ENCODE measurements at regions not wholly inside any gene's neighbourhood (a gene's known extent, or its start where the extent isn't known, plus 50 kb on each side); places are given as distances from the start of the nearest gene placed in this dataset.

GRCh38 chr5:168192120-168192519, 99.3 kb upstream of the WWC1 start:
- TF ChIP-seq EZH2 (IDR thresholded peaks at IDR 0.05) = no peak
- no peak for TF ChIP-seq POLR2AphosphoS5 (IDR thresholded peaks at IDR 0.05; ENCODE audit: borderline replicate concordance, low read depth, low read length)
- TF ChIP-seq FOXP2 (optimal IDR thresholded peaks at IDR 0.05; ENCODE audit: control extremely low read depth, extremely low read length, insufficient read depth) = no peak
